ENCODE measurements at regions not wholly inside any gene's neighbourhood (a gene's known extent, or its start where the extent isn't known, plus 50 kb on each side); places are given as distances from the start of the nearest gene placed in this dataset.

DNA sequence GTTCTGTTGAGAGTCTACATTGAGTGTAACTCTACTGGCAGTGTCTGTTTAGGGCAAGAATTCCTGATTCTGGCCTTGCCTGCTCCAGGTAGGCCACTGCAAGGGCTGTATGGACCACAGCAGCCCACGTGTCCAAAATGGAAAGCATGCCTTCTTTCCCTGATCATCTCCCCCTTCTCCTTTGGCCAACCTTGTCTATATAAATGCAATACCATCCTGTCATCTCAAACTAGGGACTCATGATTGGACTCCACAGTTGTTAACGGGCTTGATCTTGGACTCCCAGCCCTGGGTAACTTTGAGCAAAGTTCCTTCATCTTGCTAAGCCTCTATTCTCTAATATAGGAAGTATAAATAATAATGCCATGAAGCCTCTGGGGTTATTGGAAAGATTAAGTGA, 533.6 kb downstream of the BNC2 start:
- TF ChIP-seq, protein P1, sequence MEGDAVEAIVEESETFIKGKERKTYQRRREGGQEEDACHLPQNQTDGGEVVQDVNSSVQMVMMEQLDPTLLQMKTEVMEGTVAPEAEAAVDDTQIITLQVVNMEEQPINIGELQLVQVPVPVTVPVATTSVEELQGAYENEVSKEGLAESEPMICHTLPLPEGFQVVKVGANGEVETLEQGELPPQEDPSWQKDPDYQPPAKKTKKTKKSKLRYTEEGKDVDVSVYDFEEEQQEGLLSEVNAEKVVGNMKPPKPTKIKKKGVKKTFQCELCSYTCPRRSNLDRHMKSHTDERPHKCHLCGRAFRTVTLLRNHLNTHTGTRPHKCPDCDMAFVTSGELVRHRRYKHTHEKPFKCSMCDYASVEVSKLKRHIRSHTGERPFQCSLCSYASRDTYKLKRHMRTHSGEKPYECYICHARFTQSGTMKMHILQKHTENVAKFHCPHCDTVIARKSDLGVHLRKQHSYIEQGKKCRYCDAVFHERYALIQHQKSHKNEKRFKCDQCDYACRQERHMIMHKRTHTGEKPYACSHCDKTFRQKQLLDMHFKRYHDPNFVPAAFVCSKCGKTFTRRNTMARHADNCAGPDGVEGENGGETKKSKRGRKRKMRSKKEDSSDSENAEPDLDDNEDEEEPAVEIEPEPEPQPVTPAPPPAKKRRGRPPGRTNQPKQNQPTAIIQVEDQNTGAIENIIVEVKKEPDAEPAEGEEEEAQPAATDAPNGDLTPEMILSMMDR (optimal IDR thresholded peaks at IDR 0.05 in 1 of 3, IDR thresholded peaks at IDR 0.05 in 1 of 3, conservative IDR thresholded peaks at IDR 0.05 in 1 of 3; ENCODE audit: extremely low read depth in 1 of 3, insufficient read depth in 2 of 3, low read length in 3 of 3), result no peak
- no peak for TF ChIP-seq EZH2 (IDR thresholded peaks at IDR 0.05; ENCODE audit: low read length)
